SKM-1 treated with dmso at 0.1 percent for 144 hours (cell line): ENCODE measurements at regions not wholly inside any gene's neighbourhood (a gene's known extent, or its start where the extent isn't known, plus 50 kb on each side); places are given as distances from the start of the nearest gene placed in this dataset.
"Not testable (repeated sequence)": the region's sequence is repeated elsewhere in the genome, so short reads cannot be mapped to it uniquely, and the experiment has no call there.

ENCODE experiments used
- DNase-seq: peaks from one replicate; lab custom pipeline; 2025; ENCODE audit not compliant: unreplicated experiment; lab: John Stamatoyannopoulos, UW

DNA sequence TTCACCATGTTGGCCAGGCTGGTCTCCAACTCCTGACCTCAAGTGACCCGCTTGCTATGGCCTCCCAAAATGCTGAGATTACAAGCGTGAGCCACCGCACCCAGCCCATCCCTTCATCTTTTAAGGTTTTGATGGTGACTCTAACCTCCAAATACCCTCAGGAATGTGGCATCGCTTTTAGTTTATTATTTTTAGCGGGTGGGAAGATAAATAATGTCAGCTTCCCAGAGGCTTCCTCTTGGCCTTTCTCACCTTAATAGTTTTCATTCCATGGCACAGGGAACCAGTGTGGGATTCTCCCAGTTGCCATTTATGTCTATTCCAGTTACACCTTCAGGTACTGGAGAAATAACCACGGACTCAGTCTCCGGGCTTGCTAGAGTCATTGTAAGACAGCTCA is 92.1 kb upstream of the LRRN2 start:
- DNase-seq: no peak

DNA sequence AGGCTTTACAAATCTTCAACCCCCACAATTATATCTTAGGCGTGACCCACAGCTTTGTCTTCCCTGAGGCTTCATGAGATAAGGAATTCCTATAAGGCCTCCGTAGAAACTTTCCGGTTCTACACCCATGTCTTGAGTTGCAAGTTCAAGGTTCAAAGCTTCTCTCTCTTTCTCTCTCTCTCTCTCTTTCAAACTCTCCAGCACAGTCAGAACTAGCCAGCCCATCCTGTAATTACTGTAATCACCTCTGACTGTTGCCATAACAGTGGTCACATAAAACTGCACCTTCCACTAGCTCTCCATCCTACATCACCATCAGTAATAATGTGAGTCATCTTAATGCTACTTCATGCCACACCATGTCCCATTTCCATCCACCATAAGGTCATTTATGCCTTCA is 90.0 kb upstream of the NFASC start:
- no peak for DNase-seq

DNA sequence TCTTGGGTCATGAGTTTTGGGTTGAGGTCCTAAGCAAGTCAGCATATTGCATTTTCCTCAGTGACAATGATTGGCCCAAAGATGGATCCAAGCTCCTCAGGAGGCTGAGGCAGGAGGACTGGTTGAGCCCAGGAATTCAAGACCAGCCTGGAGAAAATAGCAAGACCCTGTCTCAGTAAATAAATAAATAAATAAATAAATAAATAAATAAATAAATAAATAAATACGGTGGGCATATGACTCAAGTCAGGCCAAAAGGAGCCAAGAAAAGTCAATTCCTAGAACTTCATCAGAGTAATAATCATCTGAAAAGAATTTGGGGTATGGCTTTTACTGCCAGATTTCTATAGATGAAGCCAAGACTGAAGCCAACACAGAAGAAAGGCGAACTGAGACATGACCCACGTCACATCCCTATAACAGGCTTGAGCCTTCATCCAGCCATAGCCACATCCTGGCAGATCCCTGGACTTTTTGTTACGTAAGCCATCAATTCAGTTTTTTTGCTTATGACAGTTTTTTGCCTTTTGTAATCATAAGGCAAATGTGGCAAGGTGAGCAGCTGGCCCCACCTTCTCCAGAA is 88.5 kb upstream of the NFASC start:
- DNase-seq: no peak

DNA sequence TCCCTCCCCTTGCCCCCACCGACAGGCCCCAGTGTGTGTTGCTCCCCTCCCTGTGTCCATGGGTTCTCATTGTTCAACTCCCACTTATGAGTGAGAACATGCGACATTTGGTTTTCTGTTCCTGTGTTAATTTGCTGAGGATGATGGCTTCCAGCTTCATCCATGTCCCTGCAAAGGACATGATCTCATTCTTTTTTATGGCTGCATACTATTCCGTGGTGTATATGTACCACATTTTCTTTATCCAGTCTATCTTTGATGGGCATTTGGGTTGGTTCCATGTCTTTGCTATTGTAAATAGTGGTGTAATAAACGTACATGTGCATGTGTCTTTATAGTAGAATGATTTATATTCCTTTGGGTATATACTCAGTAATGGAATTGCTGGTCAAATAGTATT is 85.6 kb upstream of the NFASC start:
- DNase-seq: not testable (repeated sequence)

GRCh38 chr1:204788470-204788869 is 82.2 kb upstream of the NFASC start:
- DNase-seq: no peak

- peak; percentile 82 for DNase-seq
These were observed 79.0 kb upstream of the NFASC start for GRCh38 chr1:204791453-204792353.

DNA sequence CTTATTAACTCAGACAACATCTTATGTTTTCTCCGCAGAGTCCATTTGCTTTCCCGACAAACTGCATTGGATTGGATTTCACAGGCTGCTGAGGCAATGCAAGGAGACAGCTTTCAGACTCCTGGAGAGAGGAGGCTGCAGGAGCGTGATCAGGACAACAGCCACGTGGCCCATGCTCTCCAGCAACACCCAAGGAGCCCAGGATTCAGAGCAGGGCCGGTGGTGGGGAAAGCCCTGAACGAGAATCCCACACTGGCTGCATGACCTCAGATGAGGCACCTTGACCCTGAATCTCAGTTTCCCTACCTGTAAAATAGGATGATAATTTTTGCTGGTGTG is 78.3 kb upstream of the NFASC start:
- no peak for DNase-seq

GRCh38 chr1:204793259-204793914 is 77.3 kb upstream of the NFASC start:
- no peak for DNase-seq

GRCh38 chr1:204796886-204797285 is 73.8 kb upstream of the NFASC start:
- not testable (repeated sequence) for DNase-seq

DNA sequence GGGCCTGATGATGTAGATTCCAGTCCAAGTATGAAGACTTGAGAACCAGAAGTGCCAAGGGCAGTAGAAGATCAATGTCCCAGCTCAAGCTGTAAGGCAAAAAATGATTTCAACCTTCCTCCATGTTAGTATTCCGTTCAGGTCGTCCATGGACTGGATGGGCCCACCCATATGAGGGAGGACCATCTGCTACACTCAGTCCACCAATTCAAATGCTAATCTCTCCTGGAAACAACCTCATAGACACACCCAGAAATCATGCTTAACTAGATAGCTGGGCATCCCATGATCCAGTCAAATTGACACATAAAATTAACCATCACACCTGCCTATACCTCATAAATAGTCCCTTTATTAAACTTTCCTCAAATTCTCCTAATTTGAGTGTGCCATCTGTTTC is 73.3 kb upstream of the NFASC start:
- no peak for DNase-seq

GRCh38 chr1:204799630-204800029 is 71.0 kb upstream of the NFASC start:
- no peak for DNase-seq

DNA sequence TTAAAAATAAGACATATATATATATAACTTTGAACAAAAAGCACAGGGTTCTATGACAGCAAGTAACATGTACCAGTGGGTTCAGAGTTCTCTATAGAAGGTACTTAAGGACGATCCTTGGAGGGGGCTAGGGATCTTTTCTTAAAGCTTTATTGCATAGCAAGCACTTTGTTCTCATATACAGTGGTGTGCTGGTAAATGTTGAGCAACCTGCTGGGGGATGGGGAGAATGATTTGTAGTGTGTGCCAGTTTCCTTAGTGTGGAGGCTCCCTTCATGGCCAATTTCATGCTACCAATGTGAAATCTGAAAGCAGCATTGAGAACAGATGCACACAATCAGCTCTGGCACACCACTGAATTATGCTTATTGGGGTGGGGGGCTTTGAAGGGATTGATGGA is 69.5 kb upstream of the NFASC start:
- DNase-seq: no peak

DNA sequence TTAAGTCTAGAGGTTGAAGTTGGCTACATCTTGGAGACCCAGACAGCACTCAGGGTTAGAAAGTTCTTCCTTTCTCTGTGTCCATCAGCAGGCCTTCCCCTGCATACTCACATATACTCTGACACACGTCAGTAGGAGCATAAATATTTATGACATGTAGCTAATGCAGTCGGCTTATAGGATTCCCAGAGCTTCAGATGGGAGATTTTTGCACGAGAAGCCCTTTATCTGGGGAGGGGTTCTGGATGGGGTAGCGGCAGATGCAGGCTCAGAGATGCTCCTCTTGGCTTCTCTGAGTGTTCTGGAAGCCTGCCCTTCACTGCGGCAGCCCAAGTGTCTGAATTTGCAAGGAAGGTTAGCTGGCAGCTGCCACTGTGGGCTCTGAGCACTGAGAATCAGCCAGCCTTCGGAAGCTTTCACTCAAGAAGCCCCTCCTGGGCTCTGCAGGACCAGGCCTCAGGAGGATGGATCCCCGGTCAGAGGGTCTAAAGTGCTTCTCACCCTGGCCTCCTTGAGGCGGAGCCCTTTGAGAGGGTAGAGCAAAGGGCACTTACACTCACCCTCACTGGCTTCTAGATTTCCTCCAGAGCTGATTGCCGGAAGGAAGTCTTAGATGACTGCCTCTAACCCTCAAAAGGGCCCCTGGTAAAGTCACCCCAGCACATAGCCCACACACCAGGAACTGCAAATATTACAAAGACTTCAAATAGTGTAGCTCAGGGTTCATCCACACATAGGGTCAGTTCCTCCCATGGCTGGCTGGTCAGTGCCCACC is 68.1 kb upstream of the NFASC start:
- no peak for DNase-seq

GRCh38 chr1:204803607-204804006 is 67.1 kb upstream of the NFASC start:
- no peak for DNase-seq

- peak; percentile 88 for DNase-seq
These were observed 63.5 kb upstream of the NFASC start for GRCh38 chr1:204806943-204807687.

GRCh38 chr1:204809488-204809887 is 61.2 kb upstream of the NFASC start:
- DNase-seq: no peak

DNA sequence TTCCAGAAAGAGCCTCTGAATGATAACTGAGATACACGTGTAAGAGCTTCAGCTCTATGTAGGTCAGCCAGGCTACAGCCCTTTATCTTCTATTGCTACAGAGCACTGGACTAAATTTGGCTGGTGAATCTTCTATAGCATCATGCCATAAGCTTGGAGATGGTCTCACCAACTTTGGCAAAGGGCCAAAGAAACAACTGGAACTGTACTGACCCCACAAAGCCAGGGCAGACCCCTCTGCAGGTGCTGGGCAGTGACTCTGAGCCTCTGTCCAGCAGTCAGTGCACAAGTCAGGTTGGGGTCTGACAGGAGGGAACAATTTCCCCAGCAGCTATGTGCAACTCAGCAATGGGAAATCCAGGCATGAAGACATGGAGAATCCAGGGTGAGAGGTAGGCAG is 57.8 kb upstream of the NFASC start:
- no peak for DNase-seq

DNA sequence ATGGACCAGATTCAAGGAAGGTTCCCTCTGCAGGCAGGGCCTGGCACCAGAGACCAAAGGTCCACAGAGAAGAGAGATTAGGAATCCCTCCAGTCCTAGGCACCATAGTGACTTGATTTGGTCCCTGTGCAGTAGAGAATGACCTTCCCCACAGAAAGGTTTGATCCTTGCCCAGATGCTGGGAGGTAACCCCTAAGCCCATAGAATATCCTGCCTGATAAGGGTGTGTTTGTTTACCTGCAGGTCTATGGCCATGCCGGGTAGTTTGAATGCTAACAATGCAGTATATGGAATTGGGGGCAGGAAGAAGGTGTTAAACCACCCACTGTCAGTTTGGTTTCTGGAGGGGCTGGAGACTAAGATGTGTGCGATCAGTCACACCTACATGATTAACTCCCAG is 57.1 kb upstream of the NFASC start:
- no peak for DNase-seq

DNA sequence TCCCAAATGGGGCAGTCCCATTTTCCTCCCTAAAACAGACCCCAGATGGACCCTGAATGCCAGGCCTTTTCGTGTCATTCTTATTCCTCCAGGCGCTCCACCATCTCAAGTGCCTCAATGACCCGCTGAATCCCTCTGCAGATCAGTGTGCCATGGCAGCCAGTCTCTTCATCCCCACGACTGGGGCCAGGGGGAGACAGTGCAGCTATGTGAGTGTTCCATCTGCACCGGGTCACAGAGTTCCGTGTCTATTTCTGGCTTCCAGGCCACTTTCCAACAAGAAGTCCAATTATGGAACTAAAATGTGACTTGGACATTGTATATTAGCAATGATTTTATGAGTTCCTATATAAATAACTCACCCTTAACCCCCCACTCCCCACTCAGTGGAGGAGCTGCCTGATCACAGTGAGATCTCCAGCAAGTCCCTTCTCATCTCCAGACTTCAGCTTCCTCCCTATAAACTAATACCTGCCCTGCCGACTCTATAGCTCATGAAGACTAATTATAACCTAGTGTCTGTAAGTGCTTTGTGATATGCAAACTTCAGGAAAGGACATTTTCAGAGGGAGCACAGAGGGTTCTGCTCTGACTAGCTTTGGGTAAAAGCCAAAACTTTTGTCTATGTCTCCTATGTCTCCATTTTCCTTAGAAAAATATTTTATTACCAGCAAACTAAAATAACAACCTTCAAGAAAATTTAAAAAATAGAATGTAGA is 56.3 kb upstream of the NFASC start:
- no peak for DNase-seq

DNA sequence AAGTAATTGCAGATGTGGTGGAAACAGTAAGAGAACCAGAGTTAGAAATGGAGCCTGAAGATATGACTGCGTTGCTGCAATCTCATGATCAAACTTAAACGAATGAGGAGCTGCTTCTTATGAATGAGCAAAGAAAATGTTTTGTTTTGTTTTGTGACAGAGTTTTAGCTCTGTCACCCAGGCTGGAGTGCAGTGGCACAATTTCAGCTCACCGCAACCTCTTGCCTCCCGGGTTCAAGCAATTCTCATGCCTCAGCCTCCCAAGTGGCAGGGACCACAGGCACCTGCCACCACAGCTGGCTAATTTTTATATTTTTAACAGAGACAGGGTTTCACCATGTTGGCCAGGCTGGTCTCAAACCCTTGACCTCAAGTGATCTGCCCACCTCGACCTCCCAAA is 53.3 kb upstream of the NFASC start:
- no peak for DNase-seq
